DMS153 treated with DMSO at 0.1 percent for 48 hours (cell line): ENCODE measurements at regions not wholly inside any gene's neighbourhood (a gene's known extent, or its start where the extent isn't known, plus 50 kb on each side); places are given as distances from the start of the nearest gene placed in this dataset.
"Not testable (repeated sequence)": the region's sequence is repeated elsewhere in the genome, so short reads cannot be mapped to it uniquely, and the experiment has no call there.

Source experiments
- DNase-seq: peaks from one replicate; lab custom pipeline; 2025; ENCODE audit not compliant: unreplicated experiment; lab: John Stamatoyannopoulos, UW

DNA sequence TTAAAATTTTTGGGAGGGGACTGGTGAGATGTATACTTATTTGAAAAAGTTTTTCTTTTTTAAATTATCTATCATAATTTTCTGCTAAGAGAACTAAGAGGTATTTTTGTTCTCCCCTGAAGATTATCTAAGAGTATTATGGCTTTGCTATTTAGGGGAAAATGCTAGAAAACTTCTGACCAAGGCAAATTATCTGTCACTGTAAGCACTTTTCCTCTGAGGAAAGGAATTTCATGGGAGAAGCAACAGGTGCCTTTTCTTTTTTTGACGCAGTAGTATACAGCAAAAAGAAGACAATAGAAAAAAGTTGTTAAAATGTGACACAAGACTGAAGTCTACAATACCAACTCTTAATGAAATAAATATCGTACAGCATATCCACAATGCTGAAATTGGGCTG, 201.6 kb upstream of the NANOGP8 start:
- no peak for DNase-seq

DNA sequence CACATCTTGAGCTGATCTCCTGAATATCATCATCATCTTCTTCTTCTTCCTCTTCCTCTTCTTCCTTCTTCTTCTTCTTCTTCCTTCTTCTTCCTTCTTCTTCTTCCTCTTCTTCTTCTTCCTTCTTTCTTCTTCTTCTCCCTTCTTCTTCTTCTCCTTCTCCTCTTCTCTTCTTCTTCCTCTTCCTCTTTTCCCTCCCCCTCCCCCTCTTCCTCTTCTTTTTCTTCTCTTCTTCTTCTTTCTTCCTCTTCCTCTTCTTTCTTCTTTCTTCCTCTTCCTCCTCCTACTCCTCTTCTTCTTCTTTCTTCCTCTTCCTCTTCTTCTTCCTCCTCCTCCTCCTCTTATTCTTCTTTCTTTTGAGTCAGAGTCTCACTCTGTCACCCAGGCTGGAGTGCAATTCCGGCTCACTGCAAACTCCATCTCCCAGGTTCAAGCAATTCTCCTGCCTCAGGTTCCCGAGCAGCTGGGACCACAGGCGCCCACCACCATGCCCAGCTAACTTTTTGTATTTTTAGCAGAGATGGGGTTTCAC, 197.9 kb upstream of the NANOGP8 start:
- DNase-seq: no peak

DNA sequence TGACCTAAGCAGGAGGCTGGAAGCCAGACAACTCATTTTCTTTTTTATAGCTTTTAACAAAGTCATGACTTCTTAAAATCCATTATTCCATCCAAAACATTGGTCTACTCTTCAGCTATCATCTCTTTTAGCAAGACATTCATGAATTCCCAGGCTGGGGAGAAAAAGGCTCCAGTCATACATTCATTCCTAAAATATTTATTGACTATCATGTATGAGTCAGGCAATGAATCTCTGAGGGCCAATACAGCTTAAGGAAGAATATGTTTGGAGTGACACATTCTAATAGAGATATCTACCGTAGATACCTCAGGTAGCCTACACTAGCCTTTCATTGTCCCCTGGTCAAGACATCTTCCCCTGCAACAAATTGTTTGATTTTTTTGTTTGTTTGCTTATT, 196.4 kb upstream of the NANOGP8 start:
- no peak for DNase-seq

DNA sequence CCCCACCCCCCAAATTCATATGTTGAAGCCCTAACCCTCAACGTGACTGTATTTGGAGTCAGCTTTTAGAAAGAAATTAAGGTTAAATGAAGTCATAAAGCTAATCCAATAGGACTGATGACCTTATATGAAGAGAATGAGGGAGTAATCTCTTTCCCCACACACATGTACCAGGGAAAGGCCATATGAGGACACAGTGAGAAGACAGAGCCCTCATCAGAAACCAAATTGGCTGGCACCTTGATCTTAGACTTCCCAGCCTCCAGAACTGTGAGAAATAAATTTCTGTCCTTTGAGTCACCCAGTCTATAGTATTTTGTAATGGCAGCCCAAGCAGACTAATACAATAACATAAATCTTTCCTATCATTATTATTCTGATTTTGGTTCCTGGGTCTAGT, 194.7 kb upstream of the NANOGP8 start:
- DNase-seq: no peak

DNA sequence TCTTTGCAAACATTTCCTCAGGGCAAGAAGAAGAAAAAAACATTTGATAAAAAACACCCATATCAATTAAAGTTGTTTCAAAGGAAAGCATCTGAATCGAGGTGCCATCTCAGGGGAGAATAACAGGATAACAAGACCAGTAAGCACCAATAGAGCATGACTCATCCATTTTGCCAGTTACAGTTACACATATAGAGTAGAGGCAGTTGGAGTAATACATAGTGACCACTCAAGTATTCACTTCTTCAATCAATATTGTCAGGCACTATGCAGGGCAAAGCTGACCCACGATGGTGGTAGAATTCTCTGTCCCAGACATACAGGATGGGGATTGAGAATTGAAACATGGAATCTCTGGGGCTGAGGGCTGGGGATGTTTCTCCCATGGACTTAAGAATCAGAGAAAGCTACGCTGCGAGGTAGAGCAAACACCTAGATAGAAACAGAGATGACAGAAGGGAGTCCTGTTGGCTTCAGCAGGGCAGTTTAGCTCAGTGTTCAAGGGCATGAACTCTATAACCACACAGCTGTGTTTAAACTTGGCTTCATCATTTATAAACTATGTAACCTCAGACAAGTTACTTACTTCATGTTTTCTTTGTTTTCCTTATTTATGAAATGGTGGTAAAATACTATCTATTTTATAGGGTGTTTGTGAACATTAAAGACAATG, 186.4 kb upstream of the NANOGP8 start:
- no peak for DNase-seq

DNA sequence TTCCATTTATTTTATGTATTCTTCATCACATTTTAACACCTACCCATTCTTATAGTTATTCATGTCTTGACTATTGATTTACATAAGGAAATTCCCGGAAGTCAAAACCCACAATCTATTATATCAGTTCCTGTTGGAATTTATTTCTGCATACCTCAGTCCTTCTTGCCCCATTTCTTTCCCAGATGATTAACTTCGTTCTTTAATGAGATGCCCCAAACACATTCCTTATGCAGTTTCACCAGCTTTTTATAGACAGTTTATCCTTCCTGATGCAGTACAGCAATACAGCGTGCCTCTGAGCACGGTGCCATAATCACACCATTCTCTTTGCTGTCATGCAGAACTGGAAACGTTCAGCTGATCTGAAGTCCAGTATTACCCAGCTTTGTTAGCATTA, 175.8 kb upstream of the NANOGP8 start:
- DNase-seq: no peak

DNA sequence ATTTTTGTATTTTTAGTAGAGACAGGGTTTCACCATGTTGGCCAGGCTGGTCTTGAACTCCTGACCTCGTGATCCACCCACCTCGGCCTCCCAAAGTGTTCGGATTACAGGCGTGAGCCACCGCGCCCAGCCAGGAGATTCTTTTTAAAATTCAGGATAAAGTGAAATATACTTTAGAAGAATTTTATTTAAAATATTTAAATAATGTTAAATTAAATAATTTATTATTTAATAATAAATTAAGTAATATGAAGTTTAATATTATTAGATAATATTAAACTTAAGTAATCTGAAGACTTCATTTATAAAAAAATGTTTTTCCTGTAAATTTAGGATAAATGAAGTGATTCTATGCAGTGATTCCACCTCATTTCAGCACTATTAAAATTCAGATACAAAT, 175.2 kb upstream of the NANOGP8 start:
- DNase-seq: not testable (repeated sequence)

DNA sequence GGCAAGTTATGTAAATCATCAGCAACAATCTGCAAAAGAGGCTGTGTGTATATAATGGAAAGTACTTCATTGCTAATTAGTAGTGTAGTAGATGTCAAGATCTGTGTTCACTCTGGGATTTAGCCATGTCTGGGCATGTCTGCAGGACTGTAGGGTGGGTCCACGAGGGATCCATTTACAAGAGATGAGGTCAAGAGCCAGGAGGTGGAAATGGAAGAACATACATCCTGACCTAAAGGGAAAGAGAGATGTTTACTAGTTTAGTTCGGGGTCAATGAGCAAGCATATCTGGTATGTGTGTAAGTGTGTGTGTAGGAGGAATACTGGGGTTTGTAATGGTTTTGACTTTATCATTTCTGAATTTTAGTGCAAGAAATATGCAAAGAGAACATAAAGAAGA, 171.5 kb upstream of the NANOGP8 start:
- no peak for DNase-seq

DNA sequence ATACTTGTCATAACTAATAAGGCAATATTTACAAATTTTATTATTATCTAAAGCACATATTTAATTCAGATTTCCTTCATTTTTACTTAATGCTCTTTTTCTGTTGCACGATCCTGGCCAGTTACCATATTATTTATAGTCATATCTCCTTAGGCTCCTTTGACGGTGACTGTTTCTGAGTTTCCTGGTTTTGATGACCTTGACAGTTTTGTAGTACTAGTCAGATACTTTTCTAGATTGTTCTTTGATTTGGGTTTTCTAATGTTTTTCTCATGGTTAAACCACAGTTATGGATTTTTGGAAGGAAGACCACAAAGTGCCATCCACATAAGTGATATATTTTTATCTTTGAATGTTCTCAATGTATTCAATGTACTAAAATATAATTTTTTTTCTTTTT, 171.0 kb upstream of the NANOGP8 start:
- DNase-seq: no peak

DNA sequence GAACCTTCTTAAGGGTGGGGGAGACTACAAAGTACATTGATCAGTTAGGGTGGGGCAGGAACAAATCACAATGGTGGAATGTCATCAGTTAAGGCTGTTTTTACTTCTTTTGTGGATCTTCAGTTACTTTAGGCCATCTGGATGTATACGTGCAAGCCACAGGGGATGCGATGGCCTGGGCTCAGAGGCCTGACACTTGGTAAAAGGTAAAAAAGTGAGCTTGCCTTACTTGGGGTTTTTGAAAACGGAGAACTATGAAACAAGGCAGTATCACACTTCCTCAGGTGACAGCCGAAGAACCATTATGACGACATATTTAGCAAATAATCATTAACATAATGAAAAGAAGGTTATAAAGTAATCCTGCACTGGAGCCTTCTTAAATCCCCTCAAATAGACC, 169.8 kb upstream of the NANOGP8 start:
- not testable (repeated sequence) for DNase-seq

DNA sequence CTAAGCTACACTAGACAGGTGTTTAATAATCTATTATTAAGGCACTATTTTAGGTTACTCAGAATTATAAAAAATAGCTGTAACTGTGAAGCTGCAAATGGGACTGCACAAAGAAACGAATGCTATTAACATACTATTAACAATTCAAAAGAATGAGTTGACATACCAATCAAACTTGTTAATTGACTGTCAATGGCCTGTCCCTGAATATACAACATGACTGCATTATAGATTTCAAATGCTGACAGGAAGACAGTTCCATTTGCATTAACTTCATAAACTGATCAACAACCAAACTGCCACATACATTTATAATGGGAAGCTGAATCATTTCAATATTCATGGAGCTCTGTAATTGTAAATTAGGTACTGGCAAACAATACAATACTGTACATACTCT, 169.0 kb upstream of the NANOGP8 start:
- no peak for DNase-seq

DNA sequence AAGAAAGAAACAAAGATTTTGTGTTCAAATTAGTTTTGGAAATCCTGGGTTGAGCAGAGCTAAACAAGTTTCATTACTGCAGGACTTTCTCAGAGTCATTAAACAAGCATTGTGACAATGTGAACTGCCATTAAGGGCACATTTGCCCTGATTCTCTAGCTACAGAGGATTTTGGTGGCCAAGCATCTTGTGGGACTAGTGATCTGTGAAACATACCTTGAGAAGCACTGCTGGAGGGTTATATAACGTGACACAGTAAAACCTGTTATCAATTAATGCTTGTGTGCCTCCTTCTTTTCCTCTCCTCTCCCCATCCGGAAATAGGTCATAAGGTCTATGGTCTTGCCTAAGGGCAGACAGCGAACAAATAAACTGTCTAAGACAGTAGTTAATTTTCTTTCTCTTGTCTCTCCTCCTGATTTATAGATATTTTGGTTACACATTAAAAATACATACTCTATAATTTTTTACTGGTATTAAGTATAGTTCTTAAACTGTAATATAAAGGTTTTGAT, 167.3 kb upstream of the NANOGP8 start:
- DNase-seq: no peak

DNA sequence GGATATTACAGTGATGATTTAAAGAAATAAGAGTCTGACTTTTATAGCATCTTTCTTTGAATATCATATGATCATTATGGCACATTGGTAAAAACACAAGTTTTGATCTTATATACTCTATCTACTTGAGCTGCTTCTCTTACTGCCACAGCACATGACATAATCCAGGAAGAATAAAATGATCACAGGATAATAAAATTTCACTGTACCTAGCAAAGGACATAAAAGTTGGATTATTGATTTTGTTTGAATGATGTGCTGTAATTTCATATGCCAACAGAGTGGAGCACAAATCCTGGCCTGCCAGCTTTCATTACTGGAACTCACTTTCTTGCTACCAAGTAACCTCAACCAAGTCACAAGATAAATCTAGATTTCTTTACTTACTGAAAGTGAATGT, 162.1 kb upstream of the NANOGP8 start:
- no peak for DNase-seq

DNA sequence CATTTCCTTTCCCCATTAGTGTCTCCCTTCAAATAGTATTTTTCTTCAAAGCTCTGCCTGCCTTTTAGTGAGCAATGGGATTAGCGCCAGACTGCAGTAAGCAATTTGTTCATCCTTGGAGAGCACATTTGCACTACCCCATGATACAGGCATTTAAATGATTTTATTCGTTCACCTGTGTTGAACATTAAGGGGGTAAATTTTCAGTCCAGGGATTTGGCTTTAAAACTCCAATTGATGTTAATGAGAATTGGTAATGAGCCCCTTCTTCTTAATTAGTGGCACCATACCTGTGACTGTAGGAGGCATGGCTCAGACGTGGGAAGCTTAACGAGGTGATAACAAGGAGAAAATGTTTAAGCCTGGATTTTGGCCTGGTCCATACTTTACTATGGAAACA, 161.4 kb upstream of the NANOGP8 start:
- no peak for DNase-seq

DNA sequence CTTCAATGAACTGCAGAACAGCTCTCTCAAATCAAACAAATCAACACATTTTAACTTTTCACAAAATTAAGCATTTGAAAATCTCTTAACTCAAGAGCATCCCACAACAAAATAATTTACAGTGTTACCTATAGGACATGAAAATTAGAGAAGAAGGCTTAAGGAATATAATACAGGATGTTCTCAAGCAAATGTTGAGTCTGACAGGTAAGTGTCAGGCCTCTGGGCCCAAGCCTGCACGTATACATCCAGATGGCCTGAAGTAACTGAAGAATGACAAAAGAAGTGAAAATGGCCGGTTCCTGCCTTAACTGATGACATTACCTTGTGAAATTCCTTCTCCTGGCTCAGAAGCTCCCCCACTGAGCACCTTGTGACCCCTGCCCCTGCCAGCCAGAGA, 160.6 kb upstream of the NANOGP8 start:
- not testable (repeated sequence) for DNase-seq

DNA sequence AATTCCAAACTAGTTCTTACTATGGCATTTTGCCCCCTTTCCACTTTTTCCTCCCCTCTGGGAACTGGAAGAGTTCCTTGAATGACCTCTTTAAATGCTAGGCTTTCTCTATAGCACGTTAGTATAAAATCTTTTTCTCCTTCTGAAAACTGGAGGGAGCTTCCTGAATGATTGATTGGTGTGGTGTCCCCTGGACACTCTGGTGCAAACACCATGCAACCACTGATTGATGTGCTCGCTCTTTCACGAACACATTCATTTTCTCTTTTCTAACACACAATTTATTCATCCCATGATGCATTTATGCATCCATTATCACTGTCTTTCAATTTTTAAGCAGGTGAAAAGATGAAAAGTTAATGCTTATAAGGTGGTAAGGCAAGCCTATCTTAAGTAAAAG, 159.1 kb upstream of the NANOGP8 start:
- DNase-seq: no peak

DNA sequence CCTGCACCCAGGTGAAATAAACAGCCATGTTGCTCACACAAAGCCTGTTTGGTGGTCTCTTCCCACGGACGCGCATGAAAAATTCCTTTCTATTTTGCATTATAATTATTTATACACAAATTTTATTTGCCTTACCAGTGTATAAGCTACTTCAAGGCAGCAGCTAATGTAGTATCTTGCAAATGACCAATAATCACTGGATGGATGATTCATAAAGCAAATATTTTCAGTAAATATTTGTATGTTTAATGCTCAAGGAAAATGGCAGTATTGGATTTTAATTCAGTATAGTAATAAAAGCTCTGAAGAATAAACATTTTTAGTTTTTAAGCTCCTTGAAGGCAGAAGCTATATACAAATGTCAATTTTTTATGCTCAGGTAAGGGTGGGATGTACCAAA, 158.7 kb upstream of the NANOGP8 start:
- no peak for DNase-seq

DNA sequence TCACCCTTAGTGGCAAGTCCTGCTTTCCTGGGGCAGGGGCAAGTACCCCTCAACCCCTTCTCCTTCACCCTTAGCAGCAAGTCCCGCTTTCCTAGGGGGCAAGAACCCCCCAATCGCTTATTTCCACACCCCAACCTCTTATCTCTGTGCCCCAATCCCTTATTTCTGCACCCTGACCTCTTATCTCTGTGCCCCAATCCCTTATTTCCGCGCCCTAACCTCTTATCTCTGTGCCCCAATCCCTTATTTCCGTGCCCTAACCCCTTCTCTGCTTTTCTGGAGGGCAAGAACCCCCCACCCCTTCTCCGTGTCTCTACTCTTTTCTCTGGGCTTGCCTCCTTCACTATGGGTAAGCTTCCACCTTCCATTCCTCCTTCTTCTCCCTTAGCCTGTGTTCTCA, 154.6 kb upstream of the NANOGP8 start:
- not testable (repeated sequence) for DNase-seq

DNA sequence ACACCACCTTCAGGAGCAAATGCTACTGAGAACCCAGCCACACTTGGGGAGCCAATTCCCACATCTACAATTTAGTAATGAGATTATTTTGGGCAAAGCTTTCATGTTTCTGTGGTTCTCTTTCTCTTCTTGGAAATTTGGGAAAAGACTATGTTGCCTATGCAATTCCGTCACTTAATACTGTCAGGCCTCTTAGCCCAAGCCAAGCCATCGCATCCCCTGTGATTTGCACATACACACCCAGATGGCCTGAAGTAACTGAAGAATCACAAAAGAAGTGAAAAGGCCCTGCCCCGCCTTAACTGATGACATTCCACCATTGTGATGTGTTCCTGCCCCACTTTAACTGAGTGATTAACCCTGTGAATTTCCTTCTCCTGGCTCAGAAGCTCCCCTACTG, 153.4 kb upstream of the NANOGP8 start:
- DNase-seq: not testable (repeated sequence)

DNA sequence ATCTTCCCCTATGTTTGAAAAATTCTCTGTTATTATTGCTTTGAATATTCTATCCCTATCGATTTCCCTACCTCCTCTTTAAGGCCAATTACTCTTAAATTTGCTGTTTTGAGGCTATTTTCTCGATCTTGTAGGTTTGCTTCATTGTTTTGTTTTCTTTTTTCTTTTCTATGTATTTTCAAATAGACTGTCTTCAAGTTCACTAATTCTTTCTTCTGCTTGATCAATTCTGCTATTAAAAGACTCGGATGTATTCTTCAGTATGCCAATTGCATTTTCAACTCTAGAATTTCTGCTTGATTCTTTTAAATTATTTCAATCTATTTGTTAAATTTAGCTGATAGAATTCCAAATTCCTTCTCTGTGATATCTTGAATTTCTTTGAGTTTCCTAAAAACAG, 144.0 kb upstream of the NANOGP8 start:
- DNase-seq: no peak

DNA sequence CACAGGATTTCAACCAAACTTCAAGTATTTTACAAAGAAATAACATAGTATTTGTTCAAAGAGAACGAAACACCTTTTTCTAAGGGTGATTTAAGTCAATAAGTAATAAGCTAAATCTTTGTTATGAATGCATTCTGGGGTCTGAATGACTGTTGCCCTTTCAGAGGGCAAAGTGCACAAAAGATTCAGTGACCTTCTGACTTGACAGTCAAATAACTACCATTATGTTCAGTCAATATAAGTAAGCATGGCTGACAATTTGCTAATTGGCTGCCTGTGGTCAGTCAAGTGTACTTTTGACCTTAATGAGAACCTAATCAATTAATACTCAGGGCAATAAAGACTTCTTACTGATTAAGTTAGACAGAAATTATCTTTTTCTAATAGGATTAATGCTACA, 133.1 kb upstream of the NANOGP8 start:
- no peak for DNase-seq

DNA sequence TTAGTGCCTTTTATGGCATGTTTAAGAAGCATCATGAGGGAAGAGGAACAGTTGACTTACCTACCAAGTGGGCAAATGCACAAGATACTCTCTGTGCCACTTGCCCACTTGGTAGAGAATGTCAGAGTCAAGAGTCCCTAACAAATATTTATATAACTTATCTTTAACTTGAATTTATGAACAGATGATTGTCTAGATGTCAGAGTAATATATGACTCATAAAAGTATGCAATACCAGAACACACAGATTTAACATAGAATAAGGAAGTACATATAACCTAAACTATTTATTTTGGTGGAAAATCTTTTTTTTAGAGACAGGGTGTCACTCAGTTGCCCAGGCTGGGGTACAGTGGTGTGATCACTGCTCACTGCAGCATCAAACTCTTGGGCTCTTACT, 130.0 kb upstream of the NANOGP8 start:
- no peak for DNase-seq

DNA sequence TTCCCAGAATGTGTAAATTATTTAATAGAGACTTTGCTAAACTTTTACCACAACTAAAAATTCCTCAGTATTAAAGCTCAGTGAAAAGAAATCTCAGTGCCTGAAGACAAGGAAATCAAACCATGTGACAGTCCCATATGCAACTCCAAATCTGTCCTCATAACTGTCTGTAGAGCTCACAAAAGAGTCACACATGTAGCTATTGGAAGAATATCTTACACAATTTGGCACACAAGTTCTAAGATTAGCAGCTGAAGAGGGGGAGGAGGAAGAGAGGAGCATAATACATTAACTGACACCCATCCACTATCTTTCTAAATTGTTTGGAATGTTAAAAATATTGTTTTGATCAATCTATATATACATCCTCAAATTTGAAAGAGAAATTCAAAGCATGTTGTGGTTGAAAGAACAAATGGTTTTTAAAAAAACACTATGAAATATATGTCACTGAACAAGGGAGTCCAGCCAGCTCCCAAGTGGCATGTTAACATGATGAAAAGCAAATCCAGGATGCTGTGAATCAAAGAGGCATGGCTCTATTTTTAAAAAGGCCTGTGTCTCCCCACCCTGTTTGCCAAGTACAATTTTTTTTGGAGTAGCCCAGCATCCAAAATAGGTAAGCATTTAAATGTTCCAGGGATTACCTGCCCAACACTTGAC, 126.3 kb upstream of the NANOGP8 start:
- no peak for DNase-seq
